Trophoblast cell (in vitro differentiated cells and primary cell): ENCODE measurements at regions not wholly inside any gene's neighbourhood (a gene's known extent, or its start where the extent isn't known, plus 50 kb on each side); places are given as distances from the start of the nearest gene placed in this dataset.

Source experiments
- DNase-seq, 2 donors: peaks; one replicate each; pipeline ENCODE4 v3.0.0-alpha.2; 2016
- H2AFZ ChIP-seq: 2 replicates; pipeline ENCODE4 v1.6.1; 2013; ENCODE audit warnings: low read length, moderate library complexity, mild to moderate bottlenecking; ENCODE audit not compliant: insufficient read depth, poor library complexity
- H2AK5ac ChIP-seq: 2 replicates; pipeline ENCODE4 v1.6.1; 2013; ENCODE audit warnings: mild to moderate bottlenecking, low read length
- H2BK120ac ChIP-seq: 2 replicates; pipeline ENCODE4 v1.6.1; 2013; ENCODE audit warnings: low read length, mild to moderate bottlenecking, moderate library complexity; ENCODE audit not compliant: insufficient read depth, poor library complexity
- H2BK12ac ChIP-seq: 2 replicates; pipeline ENCODE4 v1.6.1; 2013; ENCODE audit warnings: mild to moderate bottlenecking, low read length, moderate library complexity
- H2BK5ac ChIP-seq: 2 replicates; pipeline ENCODE4 v1.6.1; 2013; ENCODE audit warnings: low read length, low read depth, moderate library complexity, mild to moderate bottlenecking; ENCODE audit not compliant: poor library complexity
- H3K14ac ChIP-seq: 2 replicates; pipeline ENCODE4 v1.6.1; 2013; ENCODE audit warnings: mild to moderate bottlenecking, low read length
- H3K18ac ChIP-seq: 2 replicates; pipeline ENCODE4 v1.6.1; 2013; ENCODE audit warnings: mild to moderate bottlenecking, low read length
- H3K23ac ChIP-seq: 2 replicates; pipeline ENCODE4 v1.6.1; 2013; ENCODE audit warnings: low read length
- H3K27ac ChIP-seq: 2 replicates; pipeline ENCODE4 v1.5.1; 2013; ENCODE audit warnings: low read depth, mild to moderate bottlenecking, inconsistent platforms, low read length, moderate library complexity
- H3K27me3 ChIP-seq: 2 replicates; pipeline ENCODE4 v1.6.1; 2013; ENCODE audit warnings: inconsistent platforms, mild to moderate bottlenecking, low read length, moderate library complexity; ENCODE audit not compliant: insufficient read depth
- H3K36me3 ChIP-seq, 2 experiments: 1 replicate in 1 of 2; 2 replicates in 1 of 2; pipeline ENCODE4 v1.6.1; 2013; ENCODE audit warnings: low read length in 2 of 2, mild to moderate bottlenecking in 2 of 2, moderate library complexity in 1 of 2; ENCODE audit not compliant: insufficient read depth in 2 of 2, control insufficient read depth in 1 of 2
- H3K4ac ChIP-seq: 2 replicates; pipeline ENCODE4 v1.6.1; 2013; ENCODE audit warnings: low read depth, mild to moderate bottlenecking, low read length, moderate library complexity
- H3K4me1 ChIP-seq, 2 experiments: 1 replicate in 1 of 2; 2 replicates in 1 of 2; pipeline ENCODE4 v1.6.1; 2013; ENCODE audit warnings: low read length in 2 of 2, mild to moderate bottlenecking in 2 of 2, moderate library complexity in 1 of 2; ENCODE audit not compliant: insufficient read depth in 2 of 2, control insufficient read depth in 1 of 2
- H3K4me2 ChIP-seq: 2 replicates; pipeline ENCODE4 v1.6.1; 2013; ENCODE audit warnings: inconsistent platforms, mild to moderate bottlenecking, low read length, moderate library complexity
- H3K4me3 ChIP-seq: 2 replicates; pipeline ENCODE4 v1.5.1; 2013; ENCODE audit warnings: mild to moderate bottlenecking, low read depth, low read length, inconsistent platforms
- H3K79me1 ChIP-seq: one replicate; pipeline ENCODE4 v1.6.1; 2013; ENCODE audit warnings: low read length
- H3K79me2 ChIP-seq: 2 replicates; pipeline ENCODE4 v1.6.1; 2013; ENCODE audit warnings: low read length, mild to moderate bottlenecking; ENCODE audit not compliant: control insufficient read depth, insufficient read depth, poor library complexity
- H3K9ac ChIP-seq: 2 replicates; pipeline ENCODE4 v1.6.1; 2013; ENCODE audit warnings: mild to moderate bottlenecking, low read length
- H3K9me3 ChIP-seq: 2 replicates; pipeline ENCODE4 v1.6.1; 2013; ENCODE audit warnings: low read depth, mild to moderate bottlenecking, control low read depth, inconsistent platforms, low read length; ENCODE audit not compliant: insufficient read depth
- H4K12ac ChIP-seq: 2 replicates; pipeline ENCODE4 v1.6.1; 2013; ENCODE audit warnings: low read depth, mild to moderate bottlenecking, low read length, moderate library complexity
- H4K8ac ChIP-seq: 2 replicates; pipeline ENCODE4 v1.6.1; 2013; ENCODE audit warnings: low read depth, mild to moderate bottlenecking, low read length, moderate library complexity
- H4K91ac ChIP-seq: one replicate; pipeline ENCODE4 v1.6.1; 2013; ENCODE audit warnings: low read depth, mild to moderate bottlenecking, low read length, moderate library complexity
- WGBS: extraction: QIAGEN DNeasy Blood & Tissue Kit; methylation state at CpG from one replicate; pipeline ENCODE4 v1.1.7; 2013; ENCODE audit warnings: missing lambda C conversion rate; ENCODE audit not compliant: insufficient read length, insufficient coverage; ENCODE audit errors: extremely low coverage; 5-methylcytosine and 5-hydroxymethylcytosine counted together

- Histone ChIP-seq H3K4me1 (no peaks in the 10 kb centered on the region), H2AK5ac (no peak overlapping the region), H2AFZ (no peak overlapping the region), H3K14ac (no peak overlapping the region), H3K27ac (no peak overlapping the region), H3K4me2 (no peak overlapping the region), H3K9me3 (no peaks in the 10 kb centered on the region), H3K4ac (no peak overlapping the region), H2BK5ac (no peak overlapping the region), H2BK12ac (no peak overlapping the region), H3K79me2 (no peaks in the 10 kb centered on the region), H4K91ac (no peak overlapping the region), H3K23ac (no peak overlapping the region), H4K8ac (no peak overlapping the region), H3K4me3 (no peak overlapping the region), H2BK120ac (no peak overlapping the region), H3K79me1 (no peaks in the 10 kb centered on the region), H3K27me3 (no peaks in the 10 kb centered on the region), H3K36me3 (no peaks in the 10 kb centered on the region), H4K12ac (no peak overlapping the region), H3K18ac (no peak overlapping the region), H3K9ac (no peak overlapping the region)
- WGBS: no CpG with 5 or more reads among the region's 6 CpGs
- DNase-seq: no peak
Measured at GRCh38 chr16:51355875-51356274, 204.8 kb upstream of the SALL1 start.

DNA sequence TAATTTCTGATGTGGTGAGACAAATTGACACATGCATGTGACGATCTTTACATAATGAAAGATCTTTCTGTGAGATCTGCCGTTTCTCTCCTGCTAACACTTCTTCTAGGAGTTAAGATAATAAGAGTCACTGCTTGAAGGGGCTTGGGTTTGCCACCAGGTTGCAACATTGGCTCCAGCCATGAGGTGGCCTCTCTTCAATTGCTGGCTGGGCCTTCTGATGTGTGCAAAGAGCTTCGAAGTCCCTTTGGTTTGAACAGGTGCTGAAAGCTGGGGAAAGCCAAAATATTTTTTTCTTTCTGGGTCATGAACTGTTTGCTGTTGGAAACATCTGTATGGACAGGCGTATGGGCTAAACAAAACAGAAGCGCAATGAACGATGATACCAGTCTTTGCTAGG lies 204.1 kb upstream of the SALL1 start:
- no peak overlapping the region for H2BK12ac ChIP-seq
- H3K36me3 ChIP-seq: no peaks in the 10 kb centered on the region
- H3K4me3 ChIP-seq: no peak overlapping the region
- no peak overlapping the region for H4K91ac ChIP-seq
- H2AK5ac ChIP-seq: no peak overlapping the region
- H2AFZ ChIP-seq: no peak overlapping the region
- DNase-seq: no peak
- H4K12ac ChIP-seq: no peak overlapping the region
- no peak overlapping the region for H3K9ac ChIP-seq
- H3K18ac ChIP-seq: no peak overlapping the region
- no peak overlapping the region for H3K23ac ChIP-seq
- no peak overlapping the region for H3K4me2 ChIP-seq
- H3K4ac ChIP-seq: no peak overlapping the region
- H3K79me1 ChIP-seq: no peaks in the 10 kb centered on the region
- H2BK120ac ChIP-seq: no peak overlapping the region
- H2BK5ac ChIP-seq: no peak overlapping the region
- no peaks in the 10 kb centered on the region for H3K4me1 ChIP-seq
- no CpG with 5 or more reads among the region's 6 CpGs for WGBS
- no peaks in the 10 kb centered on the region for H3K27me3 ChIP-seq
- no peak overlapping the region for H3K14ac ChIP-seq
- H3K27ac ChIP-seq: no peak overlapping the region
- H4K8ac ChIP-seq: no peak overlapping the region
- H3K79me2 ChIP-seq: no peaks in the 10 kb centered on the region
- no peaks in the 10 kb centered on the region for H3K9me3 ChIP-seq

- H3K4ac ChIP-seq: no peak overlapping the region
- no peak overlapping the region for H3K23ac ChIP-seq
- no peak overlapping the region for H2AK5ac ChIP-seq
- H2BK120ac ChIP-seq: no peak overlapping the region
- H4K12ac ChIP-seq: no peak overlapping the region
- H2AFZ ChIP-seq: no peak overlapping the region
- no peaks in the 10 kb centered on the region for H3K36me3 ChIP-seq
- WGBS: no CpG with 5 or more reads among the region's 3 CpGs
- H4K91ac ChIP-seq: no peak overlapping the region
- no peak overlapping the region for H2BK5ac ChIP-seq
- no peaks in the 10 kb centered on the region for H3K27me3 ChIP-seq
- H3K18ac ChIP-seq: no peak overlapping the region
- H4K8ac ChIP-seq: no peak overlapping the region
- H3K9ac ChIP-seq: no peak overlapping the region
- no peaks in the 10 kb centered on the region for H3K79me2 ChIP-seq
- no peak overlapping the region for H3K27ac ChIP-seq
- no peak overlapping the region for H3K4me3 ChIP-seq
- H3K79me1 ChIP-seq: no peaks in the 10 kb centered on the region
- H3K14ac ChIP-seq: no peak overlapping the region
- DNase-seq: no peak
- H3K4me1 ChIP-seq: no peaks in the 10 kb centered on the region
- H3K4me2 ChIP-seq: no peak overlapping the region
- H3K9me3 ChIP-seq: no peaks in the 10 kb centered on the region
- H2BK12ac ChIP-seq: no peak overlapping the region
Measured at GRCh38 chr16:51353055-51353454, 202.0 kb upstream of the SALL1 start.

- Histone ChIP-seq H2AFZ (no peak overlapping the region), H3K36me3 (no peaks in the 10 kb centered on the region), H3K18ac (no peak overlapping the region), H3K4ac (no peak overlapping the region), H3K14ac (no peak overlapping the region), H3K9ac (no peak overlapping the region), H3K23ac (no peak overlapping the region), H4K12ac (no peak overlapping the region), H2AK5ac (no peak overlapping the region), H3K27me3 (no peaks in the 10 kb centered on the region), H2BK5ac (no peak overlapping the region), H4K91ac (no peak overlapping the region), H3K79me1 (no peaks in the 10 kb centered on the region), H2BK12ac (no peak overlapping the region), H3K4me3 (no peak overlapping the region), H2BK120ac (no peak overlapping the region), H3K79me2 (no peaks in the 10 kb centered on the region), H3K27ac (no peak overlapping the region), H3K9me3 (no peaks in the 10 kb centered on the region), H4K8ac (no peak overlapping the region), H3K4me1 (no peaks in the 10 kb centered on the region), H3K4me2 (no peak overlapping the region)
- WGBS: no CpG with 5 or more reads among the region's 3 CpGs
- DNase-seq: no peak
Measured at GRCh38 chr16:51349626-51350025, 198.6 kb upstream of the SALL1 start.
